ENCODE measurements at regions not wholly inside any gene's neighbourhood (a gene's known extent, or its start where the extent isn't known, plus 50 kb on each side); places are given as distances from the start of the nearest gene placed in this dataset.

DNA sequence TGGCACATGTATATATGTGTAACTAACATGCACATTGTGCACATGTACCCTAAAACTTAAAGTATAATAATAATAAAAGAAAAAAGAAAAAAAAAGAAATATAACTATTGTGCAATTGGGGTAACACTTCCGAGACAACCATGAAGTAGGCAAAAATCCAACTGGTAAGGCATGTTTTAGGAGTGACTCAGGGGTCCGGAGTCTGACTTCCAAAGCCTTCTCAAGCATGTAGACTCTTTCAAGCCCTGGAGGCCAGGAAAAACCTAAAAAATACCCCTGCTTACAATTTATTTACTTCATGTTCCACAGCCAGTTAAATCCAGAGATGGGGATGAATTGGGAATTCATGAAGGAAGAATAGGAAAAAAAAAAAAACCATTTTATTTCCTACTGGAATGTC lies 161.3 kb upstream of the PHACTR1 start:
- TF ChIP-seq, protein P1, sequence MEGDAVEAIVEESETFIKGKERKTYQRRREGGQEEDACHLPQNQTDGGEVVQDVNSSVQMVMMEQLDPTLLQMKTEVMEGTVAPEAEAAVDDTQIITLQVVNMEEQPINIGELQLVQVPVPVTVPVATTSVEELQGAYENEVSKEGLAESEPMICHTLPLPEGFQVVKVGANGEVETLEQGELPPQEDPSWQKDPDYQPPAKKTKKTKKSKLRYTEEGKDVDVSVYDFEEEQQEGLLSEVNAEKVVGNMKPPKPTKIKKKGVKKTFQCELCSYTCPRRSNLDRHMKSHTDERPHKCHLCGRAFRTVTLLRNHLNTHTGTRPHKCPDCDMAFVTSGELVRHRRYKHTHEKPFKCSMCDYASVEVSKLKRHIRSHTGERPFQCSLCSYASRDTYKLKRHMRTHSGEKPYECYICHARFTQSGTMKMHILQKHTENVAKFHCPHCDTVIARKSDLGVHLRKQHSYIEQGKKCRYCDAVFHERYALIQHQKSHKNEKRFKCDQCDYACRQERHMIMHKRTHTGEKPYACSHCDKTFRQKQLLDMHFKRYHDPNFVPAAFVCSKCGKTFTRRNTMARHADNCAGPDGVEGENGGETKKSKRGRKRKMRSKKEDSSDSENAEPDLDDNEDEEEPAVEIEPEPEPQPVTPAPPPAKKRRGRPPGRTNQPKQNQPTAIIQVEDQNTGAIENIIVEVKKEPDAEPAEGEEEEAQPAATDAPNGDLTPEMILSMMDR (IDR thresholded peaks at IDR 0.05): no peak
- no peak for TF ChIP-seq POLR2A (IDR thresholded peaks at IDR 0.05)

All from testis (tissue), 2 donors.